H1 (cell line): ENCODE measurements at regions not wholly inside any gene's neighbourhood (a gene's known extent, or its start where the extent isn't known, plus 50 kb on each side); places are given as distances from the start of the nearest gene placed in this dataset.

Source experiments
- CTCF ChIA-PET: fragments of 300-600 bp; sonication (Branson Sonifier 250); formaldehyde crosslinking; loops from one replicate; lab custom pipeline; 2021; ENCODE audit not compliant: partially characterized antibody; lab: Charles Lee
- POLR2A ChIA-PET: fragments of 300-600 bp; sonication (Branson Sonifier 250); formaldehyde crosslinking; loops from one replicate; lab custom pipeline; 2021; ENCODE audit warnings: inconsistent platforms; ENCODE audit not compliant: partially characterized antibody; lab: Charles Lee
- DNase-seq, 2 experiments: peaks; one replicate each; pipeline versions ENCODE4 v3.0.0 to v3.0.0-alpha.2; 2010 to 2022; ENCODE audit warnings: low spot score in 2 of 2, low read depth in 1 of 2, mixed read lengths in 1 of 2
- FAIRE-seq: peaks from 2 replicates; lab custom pipeline; 2011; peaks lifted over from hg19 to GRCh38; lab: Jason Lieb, UNC
- H2AFZ ChIP-seq: 2 replicates; pipeline ENCODE4 v1.8.1; 2012; ENCODE audit warnings: low read length, inconsistent platforms
- H2AK5ac ChIP-seq: 2 replicates; pipeline ENCODE4 v1.6.1; 2013; ENCODE audit warnings: low read depth, low read length
- H2BK120ac ChIP-seq: replicated peaks from 2 replicates; pipeline ENCODE3; 2013; ENCODE audit warnings: low read depth, low read length, inconsistent platforms
- H2BK12ac ChIP-seq: 2 replicates; pipeline ENCODE4 v1.6.1; 2013; ENCODE audit warnings: low read depth, low read length
- H2BK15ac ChIP-seq: 2 replicates; pipeline ENCODE4 v1.6.1; 2013; ENCODE audit warnings: low read length
- H2BK20ac ChIP-seq: 2 replicates; pipeline ENCODE4 v1.6.1; 2013; ENCODE audit warnings: low read length
- H2BK5ac ChIP-seq: 2 replicates; pipeline ENCODE4 v1.6.1; 2013; ENCODE audit warnings: low read depth, low read length
- H3K14ac ChIP-seq: 2 replicates; pipeline ENCODE4 v1.6.1; 2013; ENCODE audit warnings: inconsistent platforms; ENCODE audit not compliant: insufficient read length
- H3K18ac ChIP-seq: 2 replicates; pipeline ENCODE4 v1.6.1; 2013; ENCODE audit warnings: low read length; ENCODE audit errors: extremely low read depth
- H3K23ac ChIP-seq: 2 replicates; pipeline ENCODE4 v1.6.1; 2013; ENCODE audit warnings: inconsistent platforms; ENCODE audit not compliant: insufficient read length
- H3K23me2 ChIP-seq: 2 replicates; pipeline ENCODE4 v1.6.1; 2013; ENCODE audit warnings: low read depth, low read length
- H3K27ac ChIP-seq: 2 replicates; pipeline ENCODE4 v1.6.1; 2011; ENCODE audit warnings: low read depth, low read length, inconsistent platforms
- H3K27me3 ChIP-seq, 4 experiments: replicated peaks in 1 of 4; 1 replicate in 1 of 4; 2 replicates in 3 of 4; pipeline versions ENCODE4 v1.6.1 to v1.8.1; 2011 to 2013; ENCODE audit warnings: low read length in 3 of 4, mild to moderate bottlenecking in 3 of 4, inconsistent platforms in 2 of 4, mixed read lengths in 2 of 4, moderate library complexity in 1 of 4; ENCODE audit not compliant: control insufficient read depth in 3 of 4, insufficient read depth in 3 of 4; ENCODE audit errors: extremely low read depth in 1 of 4
- H3K36me3 ChIP-seq, 4 experiments: 2 replicates each; pipeline versions ENCODE4 v1.6.1 to v1.8.1; 2011 to 2013; ENCODE audit warnings: mild to moderate bottlenecking in 4 of 4, low read length in 3 of 4, moderate library complexity in 2 of 4, control low read depth in 1 of 4, inconsistent platforms in 1 of 4; ENCODE audit not compliant: insufficient read depth in 4 of 4, control insufficient read depth in 2 of 4
- H3K4ac ChIP-seq: replicated peaks from 2 replicates; pipeline ENCODE3; 2013; ENCODE audit warnings: low read length, low read depth, mixed read lengths, inconsistent platforms; ENCODE audit not compliant: insufficient read length
- H3K4me1 ChIP-seq, 4 experiments: replicated peaks in 1 of 4; 1 replicate in 1 of 4; 2 replicates in 3 of 4; pipeline versions ENCODE4 v1.6.1 to v1.8.1; 2011 to 2013; ENCODE audit warnings: low read length in 3 of 4, inconsistent platforms in 2 of 4, mixed read lengths in 1 of 4; ENCODE audit not compliant: insufficient read depth in 4 of 4, control insufficient read depth in 3 of 4
- H3K4me2 ChIP-seq, 2 experiments: 2 replicates each; pipeline versions ENCODE4 v1.6.1 to v1.8.1; 2011 to 2013; ENCODE audit warnings: low read depth in 2 of 2, low read length in 2 of 2, control low read depth in 1 of 2, inconsistent platforms in 1 of 2, mild to moderate bottlenecking in 1 of 2; ENCODE audit not compliant: insufficient read depth in 1 of 2
- H3K4me3 ChIP-seq, 4 experiments: fragments of 200-600, 300-600 bp in 1 of 4; sonication (generic), shearing (Covaris generic), sonication (Bioruptor Twin) in 1 of 4; 2 replicates each; pipeline versions ENCODE4 v1.5.1 to v1.8.1; 2011 to 2016; ENCODE audit warnings: low read length in 4 of 4, low read depth in 3 of 4, control low read depth in 2 of 4, inconsistent platforms in 2 of 4, mild to moderate bottlenecking in 2 of 4, mixed read lengths in 1 of 4, moderate library complexity in 1 of 4; ENCODE audit not compliant: insufficient read depth in 2 of 4; ENCODE audit errors: extremely low read depth in 1 of 4
- H3K56ac ChIP-seq: replicated peaks from 2 replicates; pipeline ENCODE3; 2013; ENCODE audit warnings: low read depth, mild to moderate bottlenecking, mixed read lengths, low read length, inconsistent platforms; ENCODE audit not compliant: insufficient read length
- H3K79me1 ChIP-seq: 2 replicates; pipeline ENCODE4 v1.6.1; 2013; ENCODE audit warnings: low read depth, low read length, control low read depth
- H3K79me2 ChIP-seq, 2 experiments: 2 replicates each; pipeline versions ENCODE4 v1.6.1 to v1.8.1; 2012 to 2013; ENCODE audit warnings: low read length in 2 of 2, mild to moderate bottlenecking in 2 of 2, inconsistent platforms in 1 of 2; ENCODE audit not compliant: insufficient read depth in 2 of 2, control insufficient read depth in 1 of 2
- H3K9ac ChIP-seq, 4 experiments: replicated peaks in 1 of 4; 1 replicate in 1 of 4; 2 replicates in 3 of 4; pipeline versions ENCODE4 v1.6.1 to v1.8.1; 2011 to 2013; ENCODE audit warnings: low read depth in 3 of 4, low read length in 3 of 4, control low read depth in 2 of 4, mild to moderate bottlenecking in 2 of 4, moderate library complexity in 2 of 4, inconsistent platforms in 1 of 4; ENCODE audit errors: extremely low read depth in 1 of 4
- H3K9me3 ChIP-seq, 2 experiments: 2 replicates each; pipeline versions ENCODE4 v1.6.1 to v1.8.1; 2012 to 2013; ENCODE audit warnings: mild to moderate bottlenecking in 2 of 2, moderate library complexity in 2 of 2, control low read depth in 1 of 2, inconsistent platforms in 1 of 2, low read depth in 1 of 2, low read length in 1 of 2, mixed read lengths in 1 of 2; ENCODE audit not compliant: insufficient read depth in 2 of 2
- H4K20me1 ChIP-seq, 2 experiments: replicated peaks in 1 of 2; 2 replicates each; pipeline versions ENCODE3 to v1.8.1; 2011 to 2013; ENCODE audit warnings: inconsistent platforms in 2 of 2, low read length in 2 of 2, mild to moderate bottlenecking in 1 of 2; ENCODE audit not compliant: insufficient read depth in 2 of 2, control insufficient read depth in 1 of 2
- H4K5ac ChIP-seq: 2 replicates; pipeline ENCODE4 v1.6.1; 2013; ENCODE audit warnings: low read length, low read depth, mixed read lengths, inconsistent platforms; ENCODE audit not compliant: insufficient read length
- H4K8ac ChIP-seq: 2 replicates; pipeline ENCODE4 v1.8.0; 2013; ENCODE audit warnings: mild to moderate bottlenecking, moderate library complexity, low read length, inconsistent platforms; ENCODE audit not compliant: insufficient read depth; ENCODE audit errors: extremely low read depth
- H4K91ac ChIP-seq: replicated peaks from 2 replicates; pipeline ENCODE3; 2013; ENCODE audit warnings: low read length, mixed read lengths, inconsistent platforms; ENCODE audit not compliant: insufficient read length
- ATF3 ChIP-seq: IDR thresholded peaks from 2 replicates; pipeline ENCODE4 v1.6.1; 2011; ENCODE audit warnings: low read depth, mild to moderate bottlenecking, low read length; ENCODE audit not compliant: insufficient read depth
- CBX5 ChIP-seq: fragments of 300-800, 300-1000 bp; sonication (generic); IDR thresholded peaks from 2 replicates; pipeline ENCODE4 v1.7.1; 2016; ENCODE audit warnings: antibody characterized with exemption, low read length, low read depth
- CREB1 ChIP-seq: IDR thresholded peaks from 2 replicates; pipeline ENCODE4 v1.6.1; 2012; ENCODE audit warnings: inconsistent platforms
- E2F6 ChIP-seq: IDR thresholded peaks from 2 replicates; pipeline ENCODE4 v1.6.1; 2012; ENCODE audit warnings: inconsistent platforms
- FOSL1 ChIP-seq: IDR thresholded peaks from 2 replicates; pipeline ENCODE4 v1.6.1; 2011; ENCODE audit warnings: mild to moderate bottlenecking, low read depth, low read length, moderate library complexity; ENCODE audit not compliant: insufficient read depth
- JUN ChIP-seq: IDR thresholded peaks from 2 replicates; pipeline ENCODE4 v1.6.1; 2011; ENCODE audit warnings: low read depth, mild to moderate bottlenecking, improper control_type of control experiment, low read length
- KDM4A ChIP-seq: IDR thresholded peaks from one replicate; pipeline ENCODE4 v1.7.1; 2012; ENCODE audit warnings: low read depth, mild to moderate bottlenecking, moderate library complexity, low read length, inconsistent platforms; ENCODE audit not compliant: severe bottlenecking
- NANOG ChIP-seq: IDR thresholded peaks from 2 replicates; pipeline ENCODE4 v1.6.1; 2011; ENCODE audit warnings: low read length, low read depth, mild to moderate bottlenecking, inconsistent platforms; ENCODE audit not compliant: insufficient read depth, poor library complexity, severe bottlenecking
- POLR2A ChIP-seq, 2 experiments: IDR thresholded peaks; 1 replicate in 1 of 2; 2 replicates in 1 of 2; pipeline ENCODE4 v1.6.1; 2011; ENCODE audit warnings: low read depth in 2 of 2, low read length in 2 of 2, mild to moderate bottlenecking in 2 of 2; ENCODE audit errors: control extremely low read depth in 1 of 2
- SIN3A ChIP-seq, 2 experiments: IDR thresholded peaks in 1 of 2; conservative IDR thresholded peaks in 1 of 2; 2 replicates each; pipeline ENCODE4 v1.6.1; 2011 to 2012; ENCODE audit warnings: low read length in 2 of 2, improper control_type of control experiment in 1 of 2, low read depth in 1 of 2, mild to moderate bottlenecking in 1 of 2
- SP4 ChIP-seq: IDR thresholded peaks from 2 replicates; pipeline ENCODE4 v1.6.1; 2012; ENCODE audit warnings: low read length, inconsistent platforms
- TEAD4 ChIP-seq: IDR thresholded peaks from 2 replicates; pipeline ENCODE4 v1.6.1; 2012; ENCODE audit warnings: low read depth, low read length, inconsistent platforms, mixed read lengths
- WGBS, 2 experiments: shearing (Covaris generic) in 1 of 2; methylation state at CpG; one replicate each; pipeline versions ENCODE4 v1.1.6 to v1.1.7; 2013 to 2015; ENCODE audit warnings: low lambda C conversion rate in 2 of 2, mixed read lengths in 2 of 2, inconsistent platforms in 1 of 2, low coverage in 1 of 2, missing lambda C conversion rate in 1 of 2; ENCODE audit not compliant: insufficient replicate concordance in 2 of 2, insufficient coverage in 1 of 2, insufficient read length in 1 of 2; ENCODE audit errors: extremely low coverage in 1 of 2, missing lambda C conversion rate in 1 of 2; 5-methylcytosine and 5-hydroxymethylcytosine counted together

GRCh38 chr6:165782812-165783211 is 119.8 kb upstream of the PDE10A start:
- Histone ChIP-seq H2BK5ac (no peak overlapping the region), H3K4ac (no peak overlapping the region), H3K27me3 (no peaks in the 10 kb centered on the region), H2AK5ac (no peak overlapping the region), H4K8ac (no peak overlapping the region), H3K23me2 (no peaks in the 10 kb centered on the region), H3K9me3 (no peaks in the 10 kb centered on the region), H2BK120ac (no peak overlapping the region), H3K79me1 (no peaks in the 10 kb centered on the region), H3K79me2 (no peaks in the 10 kb centered on the region), H3K4me1 (peaks cover 0 to 3% (median 0%) of the 10 kb centered on the region in 4 experiments; a peak in 1 of 7 replicates), H2AFZ (no peak overlapping the region), H2BK15ac (no peak overlapping the region), H3K23ac (no peak overlapping the region), H4K20me1 (no peaks in the 10 kb centered on the region), H2BK20ac (no peak overlapping the region), H2BK12ac (no peak overlapping the region), H4K91ac (no peak overlapping the region), H3K14ac (no peak overlapping the region), H3K9ac (no peak overlapping the region), H3K4me2 (no peak overlapping the region), H3K36me3 (no peaks in the 10 kb centered on the region), H3K18ac (no peak overlapping the region), H3K56ac (no peak overlapping the region), H3K4me3 (no peak overlapping the region), H3K27ac (no peak overlapping the region), H4K5ac (no peak overlapping the region)
- DNase-seq, result no peak
- CTCF ChIA-PET, result interaction anchor here (1.7 kb wide), 1 partner anchor 68 kb away, joined by 4 read pairs; no protein-coding TSS in a partner anchor
- WGBS, 2 experiments, result 83% methylated on average over 3 of the region's 3 CpGs; no CpG with 5 or more reads in 1 of the 2 experiments
- POLR2A ChIA-PET, result no interaction called here
- no peak for FAIRE-seq
- TF ChIP-seq TEAD4, result no peak
- TF ChIP-seq NANOG, result no peak
- no peak for TF ChIP-seq JUN
- no peak for TF ChIP-seq ATF3
- no peak for TF ChIP-seq POLR2A (IDR thresholded peaks at IDR 0.05; ENCODE audit: control extremely low read depth in 1 of 2, low read depth in 2 of 2, low read length in 2 of 2)
- no peak for TF ChIP-seq CREB1
- no peak for TF ChIP-seq SIN3A (conservative IDR thresholded peaks at IDR 0.05 in 1 of 2, IDR thresholded peaks at IDR 0.05 in 1 of 2; ENCODE audit: low read depth in 1 of 2, low read length in 2 of 2)
- TF ChIP-seq FOSL1, result no peak
- TF ChIP-seq CBX5, result no peak
- no peak for TF ChIP-seq E2F6
- TF ChIP-seq SP4, result no peak
- no peak for TF ChIP-seq KDM4A
